Pulmonary artery endothelial cell (primary cell): ENCODE measurements at regions not wholly inside any gene's neighbourhood (a gene's known extent, or its start where the extent isn't known, plus 50 kb on each side); places are given as distances from the start of the nearest gene placed in this dataset.

Source experiments
- DNase-seq: peaks from one replicate; pipeline ENCODE4 v3.0.0-alpha.2; 2011; ENCODE audit warnings: low read depth, low spot score

GRCh38 chr12:88310069-88310468 lies 168.0 kb downstream of the TMTC3 start:
- DNase-seq = no peak

- no peak for DNase-seq
Measured at GRCh38 chr12:88310666-88311065, 168.6 kb downstream of the TMTC3 start.

GRCh38 chr12:88313554-88313953 lies 171.4 kb downstream of the TMTC3 start:
- DNase-seq = no peak

GRCh38 chr12:88314706-88315105 lies 172.6 kb downstream of the TMTC3 start:
- no peak for DNase-seq

GRCh38 chr12:88318726-88319125 lies 176.6 kb downstream of the TMTC3 start:
- DNase-seq = no peak

GRCh38 chr12:88325076-88325815 lies 183.1 kb downstream of the TMTC3 start:
- peak; percentile 46 for DNase-seq

GRCh38 chr12:88325816-88326189 lies 183.7 kb downstream of the TMTC3 start:
- DNase-seq = no peak

- DNase-seq = no peak
Measured at GRCh38 chr12:88327276-88327675, 185.2 kb downstream of the TMTC3 start.

GRCh38 chr12:88328090-88328489 lies 186.0 kb downstream of the TMTC3 start:
- DNase-seq = no peak

- DNase-seq = no peak
Measured at GRCh38 chr12:88329833-88330232, 187.7 kb downstream of the TMTC3 start.

- no peak for DNase-seq
Measured at GRCh38 chr12:88334271-88334670, 192.2 kb downstream of the TMTC3 start.

GRCh38 chr12:88336076-88336739 lies 194.1 kb downstream of the TMTC3 start:
- DNase-seq = no peak

GRCh38 chr12:88338486-88338885 lies 196.4 kb downstream of the TMTC3 start:
- DNase-seq = no peak

- no peak for DNase-seq
Measured at GRCh38 chr12:88339254-88339949, 197.3 kb downstream of the TMTC3 start.

GRCh38 chr12:88339966-88340365 lies 197.9 kb downstream of the TMTC3 start:
- DNase-seq = no peak

- no peak for DNase-seq
Measured at GRCh38 chr12:88342251-88342806, 200.2 kb downstream of the TMTC3 start.

GRCh38 chr12:88351146-88351545 lies 209.0 kb downstream of the TMTC3 start:
- no peak for DNase-seq

- no peak for DNase-seq
Measured at GRCh38 chr12:88354691-88355090, 212.6 kb downstream of the TMTC3 start.

GRCh38 chr12:88360343-88360742 lies 218.2 kb downstream of the TMTC3 start:
- DNase-seq = no peak

- no peak for DNase-seq
Measured at GRCh38 chr12:88361493-88361892, 218.8 kb downstream of the KITLG start.

GRCh38 chr12:88362439-88362838 lies 217.8 kb downstream of the KITLG start:
- DNase-seq = no peak

GRCh38 chr12:88365403-88365802 lies 214.9 kb downstream of the KITLG start:
- no peak for DNase-seq
